Left renal cortex interstitium (tissue), 4 donors: ENCODE measurements at regions not wholly inside any gene's neighbourhood (a gene's known extent, or its start where the extent isn't known, plus 50 kb on each side); places are given as distances from the start of the nearest gene placed in this dataset.
A peak's percentile ranks its signal among the peaks of the same experiment; 100 is the strongest.

Source experiments
- DNase-seq, 4 donors: peaks; one replicate each; pipeline ENCODE4 v3.0.0-alpha.2; 2013; ENCODE audit warnings: low read depth in 4 of 4, low spot score in 2 of 4, missing footprints in 1 of 4

DNA sequence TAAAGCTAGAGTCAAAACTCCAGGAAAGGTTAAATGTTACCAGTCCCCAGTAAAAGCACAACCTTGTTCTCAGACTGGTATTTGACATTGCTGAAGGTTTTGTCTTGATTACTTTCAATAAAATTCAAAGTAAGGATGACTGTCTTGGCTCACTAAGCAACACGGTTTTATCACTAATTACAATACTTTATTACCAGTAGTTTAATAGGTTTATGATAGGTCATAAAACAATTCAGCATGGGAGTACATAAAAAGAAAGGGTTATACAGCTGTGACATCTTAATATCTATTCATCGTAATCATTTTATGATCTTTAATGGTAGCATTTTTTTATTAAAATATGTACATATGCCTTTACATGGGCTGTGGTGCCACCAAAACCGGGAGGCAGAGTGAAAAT, 370.7 kb upstream of the IRX2 start:
- DNase-seq, result no peak

DNA sequence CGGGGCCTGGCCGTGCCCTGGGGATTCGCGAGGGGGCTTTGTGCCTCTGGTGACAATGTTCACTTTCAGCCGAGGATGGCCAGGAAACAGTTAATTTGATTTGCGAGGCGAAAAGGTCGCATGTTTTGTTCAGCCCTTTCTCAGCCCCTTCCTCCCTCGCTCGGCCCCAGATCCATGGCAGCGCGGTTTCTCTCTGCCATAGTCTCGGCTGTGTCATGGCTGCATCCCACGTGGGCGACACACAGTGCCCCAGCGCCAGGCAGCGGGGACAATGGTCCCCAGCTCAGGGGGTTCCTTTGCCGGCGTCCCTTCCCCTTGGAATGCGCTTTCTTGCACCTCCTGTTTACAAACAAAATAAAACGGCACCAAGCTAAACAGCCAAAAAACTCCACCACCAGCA, 370.3 kb upstream of the IRX2 start:
- DNase-seq, result no peak

DNA sequence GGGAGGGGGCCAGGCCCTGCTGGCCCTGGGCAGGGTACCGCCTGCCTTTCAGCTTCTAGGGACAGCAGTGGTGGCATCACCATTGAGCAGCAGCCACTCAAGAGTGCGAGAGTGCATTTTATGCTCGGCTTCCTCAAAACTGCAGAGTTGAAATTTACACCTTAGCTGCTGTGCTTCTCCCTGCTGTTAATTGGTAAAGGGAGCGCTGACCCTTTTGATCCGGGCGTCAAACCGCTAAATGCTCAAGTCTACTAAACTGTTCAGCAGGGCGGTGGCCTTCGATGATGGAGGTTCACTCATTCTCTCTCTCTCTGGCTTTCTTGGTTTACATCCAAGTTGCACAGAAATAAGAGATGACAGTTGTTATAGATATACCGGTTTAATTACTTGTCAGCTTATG, 368.6 kb upstream of the IRX2 start:
- no peak for DNase-seq

DNA sequence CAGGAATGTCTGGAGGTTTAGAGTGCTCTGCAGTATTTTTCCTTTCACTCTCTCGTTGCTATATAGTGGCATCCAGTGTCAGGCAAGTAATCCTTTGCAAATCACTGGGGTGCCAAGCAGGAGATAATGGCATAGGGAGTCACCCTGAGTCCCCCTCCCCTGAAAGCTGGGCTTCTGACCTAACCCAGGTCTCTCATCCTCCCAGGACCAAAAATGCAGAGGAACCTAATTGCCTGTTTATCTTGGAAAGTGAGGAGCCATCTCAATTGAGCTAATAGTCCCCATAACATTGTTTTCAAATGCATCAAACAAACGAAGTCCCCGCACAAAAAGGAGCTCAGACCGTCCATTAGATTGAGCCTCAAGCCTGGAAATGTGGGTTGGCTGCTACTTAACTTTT, 368.0 kb upstream of the IRX2 start:
- DNase-seq, result no peak

DNA sequence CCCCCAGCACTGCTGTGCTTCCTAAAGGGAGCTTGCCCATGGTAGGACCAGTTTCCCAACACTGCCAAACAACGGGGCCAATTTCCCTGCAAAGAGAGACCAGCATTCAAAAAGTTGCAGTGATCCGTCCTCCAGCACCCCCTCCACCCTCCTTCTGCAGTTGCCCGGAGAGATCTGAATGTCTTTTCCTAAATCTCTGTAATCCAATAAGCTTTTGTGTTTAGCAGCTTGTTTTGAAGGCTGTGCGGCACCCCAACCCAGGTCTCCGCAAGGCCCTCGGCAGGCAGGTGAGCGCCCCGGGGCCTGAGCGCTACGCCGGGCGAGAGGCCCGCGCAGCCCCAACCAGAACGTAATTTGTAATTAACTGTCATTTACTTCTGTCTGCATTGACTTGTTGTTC, 366.9 kb upstream of the IRX2 start:
- DNase-seq, result no peak

DNA sequence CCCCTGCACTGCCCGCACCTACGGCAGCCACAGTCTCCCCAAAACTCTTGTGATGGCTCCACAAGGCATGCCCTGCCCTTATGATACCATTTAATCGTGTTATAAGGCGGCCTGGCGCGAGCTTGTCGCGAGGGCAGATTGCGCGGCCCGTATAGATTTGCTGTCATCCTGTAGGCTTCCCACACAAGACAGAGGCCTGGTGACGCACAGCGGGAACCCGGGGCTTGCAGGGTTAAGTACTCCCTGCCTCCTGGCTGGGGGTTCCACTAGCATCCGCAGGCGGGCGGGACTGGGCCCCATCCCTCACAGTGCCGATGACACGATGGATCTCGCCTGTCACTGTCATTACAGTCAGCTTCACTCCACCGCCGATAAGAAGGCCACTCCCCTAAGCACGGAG, 364.9 kb upstream of the IRX2 start:
- DNase-seq, result no peak

DNA sequence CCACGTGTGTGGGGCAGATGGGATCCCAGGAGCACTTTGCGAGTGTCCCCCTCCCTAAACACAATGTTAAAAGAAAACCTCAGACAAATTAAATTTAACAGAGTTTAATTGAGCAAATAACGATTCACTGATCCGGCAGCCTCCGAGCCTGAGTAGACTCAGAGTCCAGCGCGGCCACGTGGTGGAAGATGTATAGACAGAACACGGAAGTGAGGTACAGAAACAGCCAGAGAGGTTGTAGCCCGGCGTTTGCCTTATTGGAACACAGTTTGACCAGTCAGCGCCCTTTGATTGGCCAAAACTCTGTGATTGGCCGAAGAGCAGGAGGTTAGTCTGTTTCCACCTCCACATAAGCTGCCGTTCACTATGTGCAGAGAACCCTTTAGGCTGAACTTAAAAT, 363.0 kb upstream of the IRX2 start:
- DNase-seq, result no peak

DNA sequence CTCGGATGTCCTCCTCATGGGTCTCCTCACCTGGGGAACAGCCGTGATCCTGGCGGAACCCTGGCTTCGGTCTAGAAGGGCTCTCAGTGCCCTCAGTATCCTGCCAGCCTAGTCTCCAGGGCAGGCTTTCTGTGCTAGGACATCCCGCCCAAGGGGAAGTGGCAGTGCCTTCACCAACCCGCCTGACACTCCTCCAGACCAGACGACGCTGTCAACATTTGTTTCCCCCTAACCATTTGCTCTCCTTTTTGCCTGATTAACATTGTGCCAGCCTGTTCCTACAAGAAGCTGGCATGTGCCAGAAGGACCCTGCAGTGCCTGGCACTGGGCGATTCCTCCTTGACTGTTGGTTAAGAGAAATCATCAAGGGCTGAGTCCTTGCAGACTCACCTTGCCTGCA, 358.9 kb upstream of the IRX2 start:
- no peak for DNase-seq

DNA sequence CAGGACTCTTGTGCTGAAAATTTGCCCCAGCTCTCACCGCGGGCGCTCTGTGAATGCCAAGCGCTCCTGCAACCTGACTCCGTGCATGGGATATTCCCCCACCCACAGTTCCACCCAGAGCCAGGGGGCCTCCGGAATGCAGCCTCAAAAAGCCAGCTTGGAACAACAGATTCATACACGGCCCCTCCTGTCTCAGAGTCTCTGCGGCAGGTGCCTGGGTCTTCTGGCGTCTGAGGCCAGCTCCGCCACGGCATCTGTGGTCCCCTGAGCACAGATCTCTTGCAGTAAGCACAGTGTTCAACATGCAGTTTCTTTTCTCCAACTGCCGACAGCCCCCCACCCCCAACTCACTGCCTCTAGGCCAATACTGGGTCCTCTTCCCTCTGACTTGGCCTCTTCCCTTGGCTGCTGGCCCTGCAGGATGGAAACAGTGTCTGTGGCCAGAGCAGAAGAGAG, 355.7 kb upstream of the IRX2 start:
- no peak for DNase-seq

DNA sequence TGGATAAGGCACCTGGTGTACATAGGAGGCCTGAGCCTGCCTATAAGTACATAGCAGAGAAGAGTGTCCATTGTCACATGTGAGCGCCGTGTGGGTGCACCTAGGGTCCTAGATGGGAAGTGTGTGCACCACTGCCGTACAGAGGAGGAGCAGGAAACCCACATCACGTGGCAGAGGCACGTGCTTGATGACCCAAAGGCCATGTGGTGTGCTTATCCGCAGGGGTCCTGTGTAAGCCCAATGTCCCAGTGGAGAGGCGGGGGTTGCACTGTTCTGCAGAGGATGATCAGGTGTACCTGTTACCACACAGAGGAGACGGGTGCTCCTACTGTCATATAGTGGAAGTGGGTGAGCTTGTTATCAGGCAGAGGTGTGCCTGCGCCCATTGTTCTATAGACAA, 354.1 kb upstream of the IRX2 start:
- DNase-seq, result no peak

DNA sequence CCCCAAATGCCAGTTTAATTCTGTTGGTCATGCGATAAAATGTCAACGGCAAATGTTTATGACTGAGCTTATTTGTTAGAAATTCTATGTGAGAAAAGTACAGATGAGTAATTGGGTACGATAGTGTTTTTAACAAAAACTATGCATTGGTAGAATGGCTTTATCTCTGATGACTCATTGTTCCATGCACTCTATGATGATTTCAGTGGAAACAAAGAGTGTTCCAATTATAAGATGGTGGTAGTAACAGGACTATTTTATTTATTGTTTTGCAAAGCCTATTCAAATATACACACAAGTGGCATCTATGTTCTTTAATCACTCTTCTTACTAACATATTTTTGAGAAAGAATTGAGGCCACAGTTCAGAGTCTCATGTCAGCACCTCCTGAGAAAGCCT, 353.7 kb upstream of the IRX2 start:
- no peak for DNase-seq

DNA sequence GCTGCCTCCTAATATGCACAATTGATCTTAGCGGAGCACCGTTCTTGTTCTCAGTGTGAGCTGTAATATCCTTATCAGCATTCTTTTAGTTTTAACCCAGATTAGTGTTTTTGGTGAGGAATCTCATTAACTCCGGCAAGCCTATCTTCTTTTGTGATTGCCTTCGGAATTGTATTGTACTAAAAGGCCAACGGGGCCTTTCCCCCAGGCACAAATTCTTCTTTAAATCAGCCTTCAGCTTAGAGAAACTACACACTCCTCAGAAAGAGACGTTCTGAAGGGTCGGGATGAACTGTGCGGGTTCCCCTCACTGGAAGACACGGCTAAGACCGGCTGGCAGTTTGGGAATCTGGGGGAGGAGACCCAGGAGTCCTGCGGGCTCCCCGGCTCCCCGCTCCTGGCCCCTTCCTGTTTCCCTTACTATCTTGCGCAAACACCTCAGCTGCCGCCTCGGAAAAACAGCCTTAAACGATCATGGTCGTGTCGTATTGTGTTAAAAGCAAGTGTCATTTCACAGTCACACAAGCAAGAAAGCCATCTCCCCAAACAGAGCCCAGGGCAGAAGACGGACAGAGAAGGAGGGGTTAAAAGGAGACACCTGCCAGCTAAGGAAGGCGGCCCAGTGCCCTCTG, 353.1 kb upstream of the IRX2 start:
- no peak for DNase-seq

DNA sequence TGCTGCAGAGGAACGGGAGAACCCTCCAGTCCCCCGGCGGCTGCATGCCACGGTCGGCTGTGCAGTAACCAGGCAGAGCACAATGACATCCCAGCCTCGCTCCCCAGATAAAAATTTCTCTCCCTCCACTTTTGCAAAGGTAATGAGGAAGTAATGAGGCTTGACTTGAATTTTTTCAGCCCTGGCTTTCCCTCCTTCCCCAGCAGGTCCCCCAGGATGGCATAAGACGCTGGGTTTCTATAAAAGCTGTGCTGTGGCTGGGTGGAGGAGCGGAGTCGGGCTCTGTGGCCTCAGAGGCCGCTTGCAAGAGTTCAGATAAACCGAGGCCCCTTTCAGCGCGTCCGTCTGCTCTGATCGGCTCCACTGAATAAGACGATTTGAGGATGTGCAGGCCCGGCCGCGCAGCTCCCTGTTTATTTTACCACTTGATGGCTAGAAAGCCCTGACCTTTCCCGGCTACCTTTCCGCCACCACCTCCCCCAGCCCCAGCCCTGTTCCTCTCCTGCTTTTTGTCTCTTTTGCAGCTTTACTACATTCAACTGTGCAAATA, 351.9 kb upstream of the IRX2 start:
- DNase-seq, result peak in 1 of 4 donors; percentile 43

DNA sequence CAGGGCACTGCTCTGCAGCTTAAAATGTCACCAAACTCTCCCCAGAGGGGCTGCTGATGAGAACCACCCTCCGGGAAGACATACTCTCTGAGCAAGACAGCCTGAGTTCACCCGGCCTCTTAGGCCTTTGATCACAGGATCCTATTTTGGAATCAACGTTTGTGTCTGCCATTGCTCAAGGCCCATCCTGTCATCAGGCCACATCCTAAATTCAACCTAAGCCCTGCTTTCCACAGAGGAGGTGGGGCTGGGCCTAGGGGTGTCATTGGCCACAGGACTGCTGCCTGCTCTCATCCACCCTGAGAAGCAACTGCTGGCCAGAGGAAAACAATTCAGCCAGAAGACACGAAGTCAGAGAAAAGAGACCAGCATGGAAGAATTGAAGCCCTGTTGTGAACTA, 351.1 kb upstream of the IRX2 start:
- no peak for DNase-seq

DNA sequence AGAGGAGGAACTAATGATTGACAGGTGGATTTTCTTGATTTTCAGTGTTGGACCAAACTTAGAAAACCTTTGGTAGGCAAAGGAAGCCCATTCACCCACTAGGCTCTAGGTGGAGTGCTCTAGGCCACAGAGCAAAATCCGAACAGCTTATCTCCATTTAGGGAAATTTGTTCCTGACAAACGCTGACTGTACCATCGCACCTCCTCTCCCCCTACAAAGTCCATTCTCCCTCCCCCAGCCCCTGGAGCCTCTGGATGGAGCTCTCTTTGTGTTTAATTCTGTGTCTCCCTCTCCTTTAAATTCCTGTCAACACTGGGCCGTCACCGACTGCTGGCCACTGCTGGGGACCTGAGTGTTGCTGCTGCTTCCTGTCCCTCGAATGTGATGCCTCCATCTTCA, 350.1 kb upstream of the IRX2 start:
- DNase-seq, result no peak

DNA sequence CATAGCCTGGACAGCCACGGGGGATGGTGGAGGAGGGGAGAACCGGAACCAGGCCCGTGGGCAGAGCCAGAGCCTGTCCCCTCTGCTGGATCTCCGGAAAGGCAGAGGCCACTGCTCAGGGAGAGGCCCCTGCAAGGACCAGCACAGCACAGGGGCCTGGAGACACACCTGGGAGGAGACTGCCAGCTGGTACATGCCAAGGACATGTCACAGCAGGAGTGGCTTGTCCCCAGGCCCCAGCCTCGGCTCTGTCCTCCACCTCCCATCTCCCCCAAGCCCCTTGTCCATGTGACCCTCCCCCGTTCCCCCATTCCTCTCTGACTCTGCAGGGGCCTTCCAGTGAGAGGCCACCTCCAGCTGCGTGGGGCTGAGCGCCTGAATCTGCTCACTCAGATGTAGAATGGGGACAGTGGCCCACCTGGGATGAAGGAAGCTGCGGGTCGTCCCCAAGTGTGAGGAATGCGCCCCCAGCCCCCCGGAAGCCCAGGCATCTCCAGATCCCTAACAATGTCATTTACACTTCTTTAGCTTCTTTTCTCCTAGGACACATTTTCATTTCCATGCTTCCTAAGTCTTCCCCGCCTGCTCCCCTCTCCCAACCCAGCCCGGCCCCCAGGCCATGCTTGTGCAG, 349.6 kb upstream of the IRX2 start:
- DNase-seq, result no peak

DNA sequence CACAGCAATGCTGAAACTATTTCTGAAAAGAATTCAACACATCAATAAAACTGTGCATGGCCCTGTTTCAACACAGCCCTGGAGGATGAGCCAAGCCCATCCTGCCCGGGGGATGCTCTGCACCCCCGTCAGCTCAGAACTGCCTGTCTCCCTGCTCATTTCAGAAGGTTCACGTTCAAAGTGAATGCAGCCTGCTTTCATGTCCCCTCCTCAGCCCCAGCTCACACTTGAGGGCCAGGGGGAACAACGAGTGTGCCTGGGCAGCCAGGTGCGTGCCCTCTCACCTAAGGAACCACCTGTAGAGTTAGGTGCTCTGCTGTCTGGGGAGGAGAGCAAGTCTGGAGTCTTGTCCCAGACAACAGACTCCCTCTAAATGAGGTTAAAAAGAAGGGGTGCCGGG, 348.5 kb upstream of the IRX2 start:
- no peak for DNase-seq

DNA sequence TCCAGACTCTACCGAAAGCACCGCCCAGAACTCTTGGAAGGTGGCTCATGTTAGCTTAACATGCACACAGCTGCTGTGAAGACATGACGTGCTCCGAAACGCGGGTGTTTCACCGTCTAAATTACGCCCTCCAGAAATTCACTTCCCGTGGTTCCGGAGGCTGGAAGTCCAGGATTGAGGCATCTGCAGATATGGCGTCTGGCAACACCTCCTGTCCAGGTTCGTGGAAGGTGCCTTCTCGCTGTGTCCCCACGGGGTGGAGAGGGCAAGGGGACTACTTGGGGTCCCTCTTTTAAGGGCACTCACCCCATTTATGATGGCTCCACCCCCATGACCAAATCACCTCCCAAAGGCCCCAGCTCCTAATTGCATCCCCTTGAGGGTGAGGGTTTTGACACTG, 348.0 kb upstream of the IRX2 start:
- no peak for DNase-seq

DNA sequence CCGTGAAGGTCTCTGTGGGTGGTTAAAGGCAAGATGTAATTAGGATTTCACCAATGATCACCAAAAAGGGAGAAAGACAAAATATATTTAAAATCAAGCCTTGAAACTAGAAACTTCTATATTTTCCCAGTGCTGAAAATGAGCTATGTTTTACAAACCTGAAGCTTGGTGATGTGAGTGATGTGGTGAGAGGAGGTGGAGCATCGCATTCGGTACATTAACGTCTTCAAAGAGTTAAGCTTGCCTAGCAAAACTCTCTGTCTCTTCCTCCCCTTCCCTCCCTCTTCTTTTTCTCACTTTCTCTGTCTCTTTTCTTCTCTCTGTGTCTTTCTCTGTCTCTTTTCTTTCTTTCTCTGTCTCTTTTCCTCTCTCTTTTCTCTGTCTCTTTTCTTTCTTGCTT, 347.3 kb upstream of the IRX2 start:
- DNase-seq, result no peak

DNA sequence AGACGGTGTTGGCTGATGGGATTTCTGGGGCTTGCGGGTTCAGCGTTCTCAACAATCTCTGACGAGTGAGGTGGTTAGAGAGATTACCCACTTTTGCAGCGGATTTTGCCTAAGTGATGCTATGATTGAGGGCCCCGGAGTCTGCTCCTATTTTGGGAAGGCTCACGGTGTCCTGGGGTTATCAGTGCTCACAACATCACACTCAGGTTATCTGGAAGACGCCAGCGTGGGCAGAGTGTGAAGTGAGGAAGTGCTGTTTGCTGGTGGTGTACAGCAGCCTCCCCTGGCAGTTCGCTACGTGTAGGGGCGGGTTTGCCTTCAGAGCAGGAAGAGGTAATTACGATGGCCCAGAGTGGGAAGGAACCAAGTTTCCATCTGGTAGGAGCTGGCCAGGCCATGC, 341.2 kb upstream of the IRX2 start:
- DNase-seq, result no peak

DNA sequence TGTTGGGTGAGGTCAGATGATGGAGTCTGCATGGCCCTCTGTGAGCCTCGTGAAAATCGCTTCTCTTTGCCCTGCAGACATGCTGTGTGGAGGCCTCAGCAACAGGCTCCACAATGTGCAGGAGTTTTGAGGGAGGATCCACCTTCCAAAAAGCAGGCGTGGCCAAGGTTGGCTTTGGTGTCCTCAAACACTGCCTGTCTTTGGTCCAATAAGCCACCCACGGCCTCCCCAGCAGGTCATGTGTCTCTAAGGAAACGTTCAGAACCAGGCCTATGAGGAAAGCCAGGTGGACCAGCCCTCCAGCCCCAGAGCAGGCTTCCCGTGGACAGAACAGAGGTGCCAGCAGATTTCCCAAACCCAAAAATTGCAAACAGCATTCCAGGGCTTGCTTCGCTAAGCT, 340.7 kb upstream of the IRX2 start:
- DNase-seq, result no peak

DNA sequence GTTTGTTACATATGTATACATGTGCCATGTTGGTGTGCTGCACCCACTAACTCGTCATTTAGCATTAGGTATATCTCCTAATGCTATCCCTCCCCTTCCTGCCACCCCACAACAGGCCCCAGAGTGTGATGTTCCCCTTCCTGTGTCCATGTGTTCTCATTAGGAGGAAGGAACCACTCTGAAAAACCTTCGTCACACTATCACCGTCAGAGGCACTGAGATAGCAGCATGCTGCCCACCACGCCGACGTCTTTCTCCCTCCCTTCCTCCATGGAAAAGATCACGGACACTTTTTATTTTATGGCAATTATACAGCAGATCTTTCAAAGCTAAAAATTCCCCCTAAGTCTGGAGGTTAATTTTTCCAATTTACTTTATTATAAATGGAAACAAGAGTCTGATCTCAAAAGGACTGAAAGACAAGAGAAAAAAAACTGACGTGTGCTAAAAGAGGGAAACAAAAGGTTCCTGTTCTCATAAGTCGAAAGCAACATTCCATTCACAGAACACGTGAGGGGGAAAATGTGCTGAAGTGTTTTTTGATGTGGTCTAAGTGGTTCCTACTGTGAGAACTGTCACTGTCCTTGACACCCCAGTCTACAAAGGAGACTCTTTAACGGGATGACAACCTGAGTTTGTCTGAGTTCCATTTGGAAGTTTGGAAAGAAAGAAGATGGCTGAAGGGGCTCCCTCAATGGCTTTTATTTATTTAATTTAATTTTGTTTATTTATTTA, 339.7 kb upstream of the IRX2 start:
- DNase-seq, result no peak
